ENCODE measurements at regions not wholly inside any gene's neighbourhood (a gene's known extent, or its start where the extent isn't known, plus 50 kb on each side); places are given as distances from the start of the nearest gene placed in this dataset.

DNA sequence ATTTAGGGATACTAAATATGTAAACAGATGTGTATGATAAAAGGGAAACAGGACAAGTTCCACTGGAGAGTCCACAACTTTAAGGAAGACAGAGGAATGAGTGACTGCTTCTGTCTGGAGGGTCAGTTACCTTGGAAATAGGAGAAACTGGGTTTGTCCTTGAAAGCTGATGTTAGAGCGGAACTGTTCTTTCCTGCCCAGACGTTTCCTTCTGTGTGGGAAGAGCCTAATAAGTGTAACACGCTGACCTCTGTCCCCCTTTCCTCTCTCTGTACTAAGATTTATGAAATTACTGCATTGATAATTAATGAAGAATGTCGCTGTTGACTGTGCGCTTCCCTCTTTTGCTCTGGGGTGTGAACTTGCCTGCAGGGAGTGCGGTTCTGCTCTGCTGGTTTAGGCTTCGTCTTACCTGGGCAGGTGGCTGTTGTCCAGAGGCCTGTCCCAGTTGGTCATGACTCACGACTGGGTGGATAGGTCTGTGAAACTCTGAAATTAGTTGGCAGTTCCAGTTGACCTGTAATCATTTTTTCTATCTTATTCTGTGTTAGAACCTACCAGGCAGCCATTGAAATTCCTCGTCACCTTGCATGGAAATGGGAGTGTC is 126.8 kb downstream of the MTRR start:
- no peak for TF ChIP-seq EZH2 (IDR thresholded peaks at IDR 0.05; ENCODE audit: borderline replicate concordance, low read length)
- TF ChIP-seq, protein P1, sequence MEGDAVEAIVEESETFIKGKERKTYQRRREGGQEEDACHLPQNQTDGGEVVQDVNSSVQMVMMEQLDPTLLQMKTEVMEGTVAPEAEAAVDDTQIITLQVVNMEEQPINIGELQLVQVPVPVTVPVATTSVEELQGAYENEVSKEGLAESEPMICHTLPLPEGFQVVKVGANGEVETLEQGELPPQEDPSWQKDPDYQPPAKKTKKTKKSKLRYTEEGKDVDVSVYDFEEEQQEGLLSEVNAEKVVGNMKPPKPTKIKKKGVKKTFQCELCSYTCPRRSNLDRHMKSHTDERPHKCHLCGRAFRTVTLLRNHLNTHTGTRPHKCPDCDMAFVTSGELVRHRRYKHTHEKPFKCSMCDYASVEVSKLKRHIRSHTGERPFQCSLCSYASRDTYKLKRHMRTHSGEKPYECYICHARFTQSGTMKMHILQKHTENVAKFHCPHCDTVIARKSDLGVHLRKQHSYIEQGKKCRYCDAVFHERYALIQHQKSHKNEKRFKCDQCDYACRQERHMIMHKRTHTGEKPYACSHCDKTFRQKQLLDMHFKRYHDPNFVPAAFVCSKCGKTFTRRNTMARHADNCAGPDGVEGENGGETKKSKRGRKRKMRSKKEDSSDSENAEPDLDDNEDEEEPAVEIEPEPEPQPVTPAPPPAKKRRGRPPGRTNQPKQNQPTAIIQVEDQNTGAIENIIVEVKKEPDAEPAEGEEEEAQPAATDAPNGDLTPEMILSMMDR (IDR thresholded peaks at IDR 0.05; ENCODE audit: low read length), result no peak

Data from OCI-LY1 (cell line).